ENCODE measurements at regions not wholly inside any gene's neighbourhood (a gene's known extent, or its start where the extent isn't known, plus 50 kb on each side); places are given as distances from the start of the nearest gene placed in this dataset.

DNA sequence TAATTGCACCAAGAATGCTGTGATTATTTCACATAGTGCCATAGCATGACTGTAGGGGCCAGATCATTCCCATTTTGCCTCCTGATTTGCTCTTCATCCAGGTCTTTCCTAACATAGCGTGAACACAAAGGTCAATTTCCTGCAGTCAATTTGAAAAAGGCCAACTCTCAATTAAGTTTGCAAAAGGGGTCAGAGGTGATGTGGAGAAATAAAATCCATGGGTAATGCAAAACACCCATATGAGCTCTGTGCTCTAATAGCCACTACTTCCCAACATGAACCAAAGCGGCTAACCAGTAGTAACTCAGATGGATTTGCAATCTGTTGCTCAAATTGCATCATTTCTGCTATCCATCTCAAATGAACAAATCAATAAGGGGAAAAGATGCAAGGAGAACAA lies 275.5 kb upstream of the SOX9 start:
- TF ChIP-seq POLR2AphosphoS5 (IDR thresholded peaks at IDR 0.05; ENCODE audit: low read depth, low read length) (no peak), POLR2A (IDR thresholded peaks at IDR 0.05; ENCODE audit: low read depth, low read length) (no peak)
